HepG2 (cell line): ENCODE measurements at regions not wholly inside any gene's neighbourhood (a gene's known extent, or its start where the extent isn't known, plus 50 kb on each side); places are given as distances from the start of the nearest gene placed in this dataset.

Experiments used
- ELF4 ChIP-seq: sonication (generic); formaldehyde crosslinking; IDR thresholded peaks from 2 replicates; pipeline ENCODE4 v1.5.0; 2020; ENCODE audit warnings: missing genetic modification reagents, mild to moderate bottlenecking, moderate library complexity, borderline replicate concordance
- FOXA3 ChIP-seq: IDR thresholded peaks from 2 replicates; pipeline ENCODE4 v1.6.1; 2016; ENCODE audit warnings: missing genetic modification reagents, missing compliant biosample characterization
- POLR2AphosphoS5 ChIP-seq: IDR thresholded peaks from 2 replicates; pipeline ENCODE4 v1.6.1; 2012; ENCODE audit warnings: low read depth, low read length
- SKIL ChIP-seq: sonication (generic); formaldehyde crosslinking; IDR thresholded peaks from 2 replicates; pipeline ENCODE4 v1.8.0; 2022; ENCODE audit warnings: missing genetic modification reagents, mild to moderate bottlenecking, moderate library complexity, borderline replicate concordance
- SMAD1 ChIP-seq: sonication (generic); formaldehyde crosslinking; IDR thresholded peaks from 2 replicates; pipeline ENCODE4 v1.4.0; 2020; ENCODE audit warnings: missing genetic modification reagents, low read depth, mild to moderate bottlenecking, borderline replicate concordance
- SMARCE1 ChIP-seq: fragments of 450-650 bp; IDR thresholded peaks from 2 replicates; pipeline ENCODE4 v1.6.1; 2017; ENCODE audit warnings: borderline replicate concordance
- TARDBP ChIP-seq: sonication (generic); formaldehyde crosslinking; IDR thresholded peaks from 2 replicates; pipeline ENCODE4 v1.8.0; 2022; ENCODE audit warnings: mild to moderate bottlenecking, missing genetic modification reagents
- UBTF ChIP-seq: sonication (generic); formaldehyde crosslinking; IDR thresholded peaks from 2 replicates; pipeline ENCODE4 v1.4.0; 2020; ENCODE audit warnings: mild to moderate bottlenecking, missing genetic modification reagents
- ZNF292 ChIP-seq: sonication (generic); formaldehyde crosslinking; IDR thresholded peaks from 2 replicates; pipeline ENCODE4 v1.8.1; 2022; ENCODE audit warnings: mild to moderate bottlenecking, low read depth, missing genetic modification reagents, borderline replicate concordance
- ZNF432 ChIP-seq: sonication (generic); formaldehyde crosslinking; IDR thresholded peaks from 2 replicates; pipeline ENCODE4 v1.5.0; 2020; ENCODE audit warnings: missing genetic modification reagents, mild to moderate bottlenecking, borderline replicate concordance
- ZNF616 ChIP-seq: sonication (generic); formaldehyde crosslinking; IDR thresholded peaks from 2 replicates; pipeline ENCODE4 v1.5.0; 2020; ENCODE audit warnings: low read depth, mild to moderate bottlenecking, missing genetic modification reagents
- TF ChIP-seq, protein P1 (sequence below): sonication (generic); formaldehyde crosslinking; IDR thresholded peaks from 2 replicates; pipeline ENCODE4 v1.5.1; 2020; ENCODE audit warnings: missing genetic modification reagents, mild to moderate bottlenecking, borderline replicate concordance
- TF ChIP-seq, protein P2 (sequence below): sonication (generic); formaldehyde crosslinking; IDR thresholded peaks from 2 replicates; pipeline ENCODE4 v1.4.0; 2020; ENCODE audit warnings: missing genetic modification reagents, borderline replicate concordance
- TF ChIP-seq, protein P3 (sequence below): sonication (generic); formaldehyde crosslinking; IDR thresholded peaks from 2 replicates; pipeline ENCODE4 v1.4.0; 2020; ENCODE audit warnings: missing genetic modification reagents

GRCh38 chr2:235384624-235385023 lies 109.2 kb upstream of the AGAP1 start:
- TF ChIP-seq ZNF616 (CRISPR knock-in tag) (no peak), POLR2AphosphoS5 (no peak), ZNF432 (CRISPR knock-in tag) (no peak), SMARCE1 (no peak), ZNF292 (no peak), SKIL (CRISPR knock-in tag) (no peak), ELF4 (CRISPR knock-in tag) (no peak), TARDBP (CRISPR knock-in tag) (no peak), SMAD1 (CRISPR knock-in tag) (no peak), UBTF (CRISPR knock-in tag) (no peak), FOXA3 (CRISPR knock-in tag) (no peak)
- TF ChIP-seq, protein P1, sequence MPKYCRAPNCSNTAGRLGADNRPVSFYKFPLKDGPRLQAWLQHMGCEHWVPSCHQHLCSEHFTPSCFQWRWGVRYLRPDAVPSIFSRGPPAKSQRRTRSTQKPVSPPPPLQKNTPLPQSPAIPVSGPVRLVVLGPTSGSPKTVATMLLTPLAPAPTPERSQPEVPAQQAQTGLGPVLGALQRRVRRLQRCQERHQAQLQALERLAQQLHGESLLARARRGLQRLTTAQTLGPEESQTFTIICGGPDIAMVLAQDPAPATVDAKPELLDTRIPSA (CRISPR knock-in tag): no peak
- TF ChIP-seq, protein P2, sequence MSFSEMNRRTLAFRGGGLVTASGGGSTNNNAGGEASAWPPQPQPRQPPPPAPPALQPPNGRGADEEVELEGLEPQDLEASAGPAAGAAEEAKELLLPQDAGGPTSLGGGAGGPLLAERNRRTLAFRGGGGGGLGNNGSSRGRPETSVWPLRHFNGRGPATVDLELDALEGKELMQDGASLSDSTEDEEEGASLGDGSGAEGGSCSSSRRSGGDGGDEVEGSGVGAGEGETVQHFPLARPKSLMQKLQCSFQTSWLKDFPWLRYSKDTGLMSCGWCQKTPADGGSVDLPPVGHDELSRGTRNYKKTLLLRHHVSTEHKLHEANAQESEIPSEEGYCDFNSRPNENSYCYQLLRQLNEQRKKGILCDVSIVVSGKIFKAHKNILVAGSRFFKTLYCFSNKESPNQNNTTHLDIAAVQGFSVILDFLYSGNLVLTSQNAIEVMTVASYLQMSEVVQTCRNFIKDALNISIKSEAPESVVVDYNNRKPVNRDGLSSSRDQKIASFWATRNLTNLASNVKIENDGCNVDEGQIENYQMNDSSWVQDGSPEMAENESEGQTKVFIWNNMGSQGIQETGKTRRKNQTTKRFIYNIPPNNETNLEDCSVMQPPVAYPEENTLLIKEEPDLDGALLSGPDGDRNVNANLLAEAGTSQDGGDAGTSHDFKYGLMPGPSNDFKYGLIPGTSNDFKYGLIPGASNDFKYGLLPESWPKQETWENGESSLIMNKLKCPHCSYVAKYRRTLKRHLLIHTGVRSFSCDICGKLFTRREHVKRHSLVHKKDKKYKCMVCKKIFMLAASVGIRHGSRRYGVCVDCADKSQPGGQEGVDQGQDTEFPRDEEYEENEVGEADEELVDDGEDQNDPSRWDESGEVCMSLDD (CRISPR knock-in tag): no peak
- TF ChIP-seq, protein P3, sequence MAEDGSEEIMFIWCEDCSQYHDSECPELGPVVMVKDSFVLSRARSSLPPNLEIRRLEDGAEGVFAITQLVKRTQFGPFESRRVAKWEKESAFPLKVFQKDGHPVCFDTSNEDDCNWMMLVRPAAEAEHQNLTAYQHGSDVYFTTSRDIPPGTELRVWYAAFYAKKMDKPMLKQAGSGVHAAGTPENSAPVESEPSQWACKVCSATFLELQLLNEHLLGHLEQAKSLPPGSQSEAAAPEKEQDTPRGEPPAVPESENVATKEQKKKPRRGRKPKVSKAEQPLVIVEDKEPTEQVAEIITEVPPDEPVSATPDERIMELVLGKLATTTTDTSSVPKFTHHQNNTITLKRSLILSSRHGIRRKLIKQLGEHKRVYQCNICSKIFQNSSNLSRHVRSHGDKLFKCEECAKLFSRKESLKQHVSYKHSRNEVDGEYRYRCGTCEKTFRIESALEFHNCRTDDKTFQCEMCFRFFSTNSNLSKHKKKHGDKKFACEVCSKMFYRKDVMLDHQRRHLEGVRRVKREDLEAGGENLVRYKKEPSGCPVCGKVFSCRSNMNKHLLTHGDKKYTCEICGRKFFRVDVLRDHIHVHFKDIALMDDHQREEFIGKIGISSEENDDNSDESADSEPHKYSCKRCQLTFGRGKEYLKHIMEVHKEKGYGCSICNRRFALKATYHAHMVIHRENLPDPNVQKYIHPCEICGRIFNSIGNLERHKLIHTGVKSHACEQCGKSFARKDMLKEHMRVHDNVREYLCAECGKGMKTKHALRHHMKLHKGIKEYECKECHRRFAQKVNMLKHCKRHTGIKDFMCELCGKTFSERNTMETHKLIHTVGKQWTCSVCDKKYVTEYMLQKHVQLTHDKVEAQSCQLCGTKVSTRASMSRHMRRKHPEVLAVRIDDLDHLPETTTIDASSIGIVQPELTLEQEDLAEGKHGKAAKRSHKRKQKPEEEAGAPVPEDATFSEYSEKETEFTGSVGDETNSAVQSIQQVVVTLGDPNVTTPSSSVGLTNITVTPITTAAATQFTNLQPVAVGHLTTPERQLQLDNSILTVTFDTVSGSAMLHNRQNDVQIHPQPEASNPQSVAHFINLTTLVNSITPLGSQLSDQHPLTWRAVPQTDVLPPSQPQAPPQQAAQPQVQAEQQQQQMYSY (CRISPR knock-in tag): no peak
